Effector memory CD4-positive, alpha-beta T cell (primary cell): ENCODE measurements at regions not wholly inside any gene's neighbourhood (a gene's known extent, or its start where the extent isn't known, plus 50 kb on each side); places are given as distances from the start of the nearest gene placed in this dataset.
"Not testable (repeated sequence)": the region's sequence is repeated elsewhere in the genome, so short reads cannot be mapped to it uniquely, and the experiment has no call there.

Experiments
- DNase-seq, 3 donors: peaks; one replicate each; pipeline ENCODE4 v3.0.0-alpha.2; 2020
- H3K27ac ChIP-seq: 2 replicates; pipeline ENCODE4 v1.7.0; 2013; ENCODE audit warnings: mild to moderate bottlenecking, low read length, moderate library complexity; ENCODE audit not compliant: insufficient read depth, poor library complexity, severe bottlenecking
- H3K27me3 ChIP-seq: replicated peaks from 2 replicates; pipeline ENCODE4 v1.7.0; 2013; ENCODE audit warnings: mild to moderate bottlenecking, low read length; ENCODE audit not compliant: insufficient read depth, control insufficient read depth, poor library complexity, severe bottlenecking
- H3K36me3 ChIP-seq: 2 replicates; pipeline ENCODE4 v1.7.0; 2013; ENCODE audit warnings: mild to moderate bottlenecking, low read length, moderate library complexity; ENCODE audit not compliant: control insufficient read depth, insufficient read depth
- H3K4me1 ChIP-seq: 2 replicates; pipeline ENCODE4 v1.7.0; 2013; ENCODE audit warnings: low read length, mild to moderate bottlenecking; ENCODE audit not compliant: control insufficient read depth, insufficient read depth, poor library complexity, severe bottlenecking
- H3K4me3 ChIP-seq: 2 replicates; pipeline ENCODE4 v1.7.0; 2013; ENCODE audit warnings: low read length, low read depth, mild to moderate bottlenecking; ENCODE audit not compliant: insufficient read depth, poor library complexity, severe bottlenecking
- H3K9me3 ChIP-seq: 2 replicates; pipeline ENCODE4 v1.7.0; 2013; ENCODE audit warnings: mild to moderate bottlenecking, low read length, moderate library complexity; ENCODE audit not compliant: control insufficient read depth

DNA sequence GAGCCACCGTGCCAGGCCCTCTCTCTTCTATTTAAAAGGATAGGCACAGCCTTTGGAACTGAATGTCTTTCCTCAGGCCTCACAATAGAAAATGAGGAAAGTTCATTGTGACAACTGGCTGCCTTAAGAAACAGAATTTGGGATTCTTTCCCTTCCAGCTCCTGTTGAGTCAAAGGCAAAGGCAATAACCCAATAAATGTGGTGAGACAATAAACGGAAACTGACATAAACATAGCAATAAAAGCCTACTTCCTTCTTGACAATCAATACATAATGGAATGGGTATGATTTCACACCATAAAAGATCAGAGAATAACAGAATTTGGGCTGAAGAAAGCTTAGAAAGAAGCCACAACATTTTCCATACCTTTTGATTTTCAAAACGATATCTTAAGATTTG, 155.6 kb upstream of the KCTD7 start:
- not testable (repeated sequence) for H3K9me3 ChIP-seq, H3K27me3 ChIP-seq

DNA sequence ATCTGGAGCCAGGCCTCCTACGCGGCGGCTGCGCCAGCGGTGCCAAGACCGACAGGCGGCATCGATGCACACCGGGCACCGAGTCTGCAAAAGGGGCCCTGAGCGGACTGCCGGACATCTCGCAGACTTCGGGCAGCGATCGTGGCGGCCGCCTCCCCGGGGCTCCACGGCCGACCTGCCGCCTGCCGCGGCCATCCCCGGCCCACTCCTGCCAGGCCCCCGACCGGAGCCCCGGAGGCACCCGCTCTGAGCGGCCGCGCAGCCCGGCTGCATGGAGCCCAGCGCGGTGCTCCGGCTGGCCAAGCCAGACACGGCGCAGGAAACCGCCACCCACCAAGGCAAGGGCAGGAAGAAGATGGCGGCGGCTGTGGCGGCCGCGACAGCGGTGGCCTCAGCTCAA, 154.2 kb upstream of the KCTD7 start:
- Histone ChIP-seq H3K9me3 (no peaks in the 10 kb centered on the region), H3K36me3 (peaks cover 10% of the 10 kb centered on the region), H3K27me3 (no peaks in the 10 kb centered on the region), H3K4me3 (no peak overlapping the region), H3K4me1 (no peaks in the 10 kb centered on the region), H3K27ac (no peak overlapping the region)
- no peak for DNase-seq

More for the DNA sequence above, 155.6 kb upstream of the KCTD7 start:
- not testable (repeated sequence) for H3K4me1 ChIP-seq, DNase-seq, H3K27ac ChIP-seq, H3K36me3 ChIP-seq, H3K4me3 ChIP-seq

DNA sequence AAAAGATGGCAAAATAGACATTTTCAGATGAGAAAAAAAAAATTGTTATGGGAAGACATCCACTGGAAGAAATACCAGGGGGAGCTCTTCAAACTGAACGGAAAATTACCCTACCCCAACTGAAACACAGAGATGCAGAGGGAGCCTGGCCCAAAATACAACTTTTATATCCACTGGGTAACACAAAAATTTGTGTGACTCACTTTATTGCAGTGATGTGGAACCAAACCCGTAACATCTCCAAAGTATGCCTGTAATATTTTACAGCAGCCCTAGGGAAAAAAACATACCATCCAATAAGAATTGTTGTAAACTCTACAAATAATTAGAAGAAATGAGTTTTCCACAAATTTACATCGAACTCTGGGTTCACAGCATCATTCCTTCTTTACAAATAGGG, 152.6 kb upstream of the KCTD7 start:
- H3K27me3 ChIP-seq, H3K27ac ChIP-seq, H3K9me3 ChIP-seq, H3K4me3 ChIP-seq, H3K36me3 ChIP-seq, H3K4me1 ChIP-seq, DNase-seq: not testable (repeated sequence)

DNA sequence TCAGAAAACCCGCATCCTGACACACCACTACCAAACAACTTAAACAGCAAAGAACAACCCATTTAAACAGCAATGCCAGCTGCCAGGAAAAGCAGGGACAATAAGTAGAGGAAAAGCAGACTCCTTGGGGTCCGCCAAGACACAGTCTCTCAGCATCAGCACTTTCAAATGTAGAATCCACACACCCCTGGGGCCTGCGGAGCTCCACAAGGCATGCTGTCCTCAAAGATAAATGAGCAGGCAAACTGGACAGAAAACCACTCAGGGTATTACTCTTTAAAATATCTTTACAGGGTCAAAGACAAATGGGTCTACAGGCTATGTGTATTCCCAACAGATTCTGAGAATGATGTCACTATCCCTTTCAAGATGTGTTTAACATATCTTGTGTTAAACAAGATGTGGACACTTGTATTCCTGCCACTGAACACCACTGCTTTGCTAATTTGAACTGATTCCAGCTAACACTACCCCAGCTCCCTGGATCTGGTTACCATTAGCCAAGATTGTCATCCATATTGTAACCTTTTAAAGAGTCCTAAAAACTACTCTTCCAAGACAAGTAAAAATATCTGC, 150.8 kb upstream of the KCTD7 start:
- H3K4me3 ChIP-seq, H3K4me1 ChIP-seq, H3K27ac ChIP-seq, H3K9me3 ChIP-seq, DNase-seq, H3K27me3 ChIP-seq, H3K36me3 ChIP-seq: not testable (repeated sequence)

DNA sequence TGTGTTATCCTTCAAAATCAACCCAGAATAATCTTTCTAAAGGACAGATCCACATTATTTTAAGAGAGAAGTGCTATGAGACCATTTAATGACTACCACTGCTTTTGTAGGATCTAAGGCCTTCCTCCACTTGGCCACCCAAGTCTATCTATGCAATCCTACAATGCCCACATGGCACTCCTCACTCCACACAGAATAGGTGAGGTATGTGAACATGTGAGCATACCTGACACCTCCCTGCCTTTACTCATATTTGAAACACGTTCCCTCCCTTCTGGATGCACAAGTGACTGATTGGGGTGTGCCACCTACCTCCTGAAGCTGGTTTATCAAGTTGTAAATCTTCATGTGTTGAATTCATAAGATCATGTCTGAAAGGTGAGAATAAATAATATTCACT, 147.5 kb upstream of the KCTD7 start:
- H3K9me3 ChIP-seq, DNase-seq, H3K4me1 ChIP-seq, H3K27ac ChIP-seq, H3K27me3 ChIP-seq, H3K4me3 ChIP-seq, H3K36me3 ChIP-seq: not testable (repeated sequence)

DNA sequence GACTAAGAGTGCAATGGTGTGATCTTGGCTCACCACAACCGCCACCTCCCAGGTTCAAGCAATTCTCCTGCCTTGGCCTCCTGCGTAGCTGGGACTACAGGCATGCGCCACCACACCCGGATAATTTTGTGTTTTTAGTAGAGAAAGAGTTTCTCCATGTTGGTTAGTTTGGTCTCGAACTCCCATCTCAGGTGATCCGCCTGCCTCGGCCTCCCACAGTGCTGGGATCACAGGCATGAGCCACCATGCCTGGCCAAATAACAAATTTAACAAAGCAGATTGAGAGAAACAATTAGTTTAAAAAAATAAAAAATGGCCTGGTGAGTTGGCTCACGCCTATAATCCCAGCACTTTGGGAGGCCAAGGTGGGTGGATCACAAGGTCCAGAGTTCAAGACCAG, 139.6 kb upstream of the KCTD7 start:
- not testable (repeated sequence) for H3K27me3 ChIP-seq, H3K9me3 ChIP-seq, H3K4me3 ChIP-seq, H3K4me1 ChIP-seq, DNase-seq, H3K36me3 ChIP-seq, H3K27ac ChIP-seq

DNA sequence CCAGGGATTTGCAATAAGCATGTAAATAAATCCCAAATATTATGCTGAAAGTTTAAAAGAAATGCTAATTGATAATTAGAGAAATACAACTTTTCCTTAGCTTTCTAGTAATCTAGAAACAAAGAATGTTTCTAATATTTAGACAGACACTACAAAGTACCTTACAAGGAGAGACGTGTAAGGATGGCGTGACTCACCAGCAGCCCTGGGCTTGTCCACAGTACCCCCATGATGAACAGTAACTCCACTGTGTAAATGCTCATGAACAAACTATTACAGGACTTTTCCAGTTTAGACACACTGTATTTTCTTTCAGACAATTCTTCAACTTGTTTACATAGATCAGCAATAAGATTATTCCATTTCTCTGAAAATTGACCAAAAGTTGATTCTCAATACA, 138.9 kb upstream of the KCTD7 start:
- H3K4me1 ChIP-seq, H3K9me3 ChIP-seq, H3K36me3 ChIP-seq, H3K27ac ChIP-seq, DNase-seq, H3K27me3 ChIP-seq, H3K4me3 ChIP-seq: not testable (repeated sequence)

DNA sequence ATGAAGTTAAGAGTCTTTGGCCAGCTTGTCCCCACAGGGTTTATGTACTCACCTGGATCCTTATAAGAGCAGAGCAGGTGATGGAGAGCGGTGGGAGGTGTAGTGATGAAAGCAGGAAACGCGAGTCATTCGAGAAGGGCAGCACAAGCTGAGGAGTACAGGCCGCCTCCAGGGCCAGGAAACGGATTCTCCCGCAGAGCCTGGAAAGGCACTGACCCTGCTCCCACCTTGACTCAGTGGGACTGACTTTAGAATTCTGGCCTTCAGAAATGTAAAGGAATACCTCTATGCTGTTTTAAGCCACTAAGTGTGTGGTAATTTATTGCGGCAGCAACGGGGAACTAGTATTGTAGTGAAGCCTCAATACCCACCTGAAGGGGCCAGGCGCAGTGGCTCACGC, 137.7 kb upstream of the KCTD7 start:
- H3K4me3 ChIP-seq, H3K36me3 ChIP-seq, H3K9me3 ChIP-seq, H3K27me3 ChIP-seq, H3K27ac ChIP-seq, DNase-seq, H3K4me1 ChIP-seq: not testable (repeated sequence)

DNA sequence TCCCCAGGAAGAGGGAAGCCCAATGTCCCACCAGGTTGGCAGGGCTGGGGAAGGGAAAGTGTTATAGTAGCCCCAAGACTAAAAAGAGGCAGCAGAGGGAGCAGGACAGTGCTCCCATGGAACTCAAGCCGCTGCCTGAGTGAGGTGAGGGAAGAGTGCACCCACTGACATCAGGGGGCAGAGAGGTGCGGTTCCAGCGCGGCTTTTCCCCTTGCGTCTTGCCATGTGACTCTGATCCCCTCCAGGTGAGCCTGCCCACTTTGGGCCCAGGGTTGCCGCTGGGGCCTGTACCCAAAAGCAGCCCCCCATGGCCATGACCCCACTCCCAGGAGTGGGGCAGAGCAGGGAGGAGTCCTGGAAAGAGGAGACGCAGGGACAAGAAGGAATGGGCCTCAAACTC, 136.3 kb upstream of the KCTD7 start:
- not testable (repeated sequence) for H3K4me1 ChIP-seq, H3K36me3 ChIP-seq, H3K27ac ChIP-seq, DNase-seq, H3K9me3 ChIP-seq, H3K27me3 ChIP-seq
- H3K4me3 ChIP-seq = peak overlapping the region; percentile 82

DNA sequence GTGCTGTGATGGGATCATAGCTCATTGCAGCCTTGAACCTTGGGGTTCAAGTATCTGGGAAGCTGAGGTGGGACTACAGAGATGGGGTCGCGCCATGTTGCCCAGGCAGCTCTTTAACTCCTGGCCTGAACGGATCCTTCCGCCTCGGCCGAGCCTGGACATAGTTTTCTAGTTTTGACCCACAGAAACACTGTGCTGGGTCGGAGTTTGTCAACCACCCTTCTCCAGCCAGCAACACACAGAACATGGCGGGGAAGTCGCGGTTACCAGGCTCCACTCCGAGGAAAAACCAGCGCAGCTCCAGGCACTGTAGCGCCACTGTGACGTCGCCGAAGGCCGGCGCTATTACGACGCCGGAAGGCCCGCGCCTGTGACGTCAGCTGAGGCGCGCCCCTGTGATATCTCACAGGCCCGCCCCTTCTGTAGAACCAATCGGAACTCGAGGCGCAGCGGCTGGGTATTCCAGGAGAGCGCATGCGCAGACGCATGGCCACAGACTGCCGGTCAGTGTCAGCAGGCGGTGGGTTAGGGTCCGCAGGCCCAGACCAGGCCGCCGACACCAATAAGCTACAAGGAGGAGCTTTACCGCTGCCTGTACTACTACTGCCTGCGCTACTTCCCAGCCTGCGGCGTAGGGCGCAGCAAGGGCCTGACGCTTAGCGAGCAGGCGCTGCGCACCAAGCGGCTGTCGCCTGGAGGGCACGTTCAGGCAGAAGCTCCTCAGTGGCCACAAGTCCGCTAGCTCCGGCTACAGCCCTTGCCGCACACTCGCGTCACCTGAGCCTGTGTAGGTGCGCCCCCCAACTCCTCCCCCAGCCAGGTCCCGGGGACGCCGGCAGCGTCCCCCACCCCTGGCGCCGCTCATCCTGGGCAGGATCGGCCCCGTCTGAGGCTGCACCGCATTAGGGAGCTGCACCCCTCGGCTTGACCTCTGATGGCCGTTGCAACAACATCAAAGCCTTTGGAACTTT, 135.2 kb upstream of the KCTD7 start:
- peak; percentile 92 to 95 (median 93) for DNase-seq
- Histone ChIP-seq H3K4me1 (peaks cover 8% of the 10 kb centered on the region), H3K9me3 (no peaks in the 10 kb centered on the region), H3K36me3 (no peaks in the 10 kb centered on the region), H3K27ac (peak overlapping the region; percentile 95), H3K4me3 (peak overlapping the region; percentile 82), H3K27me3 (no peaks in the 10 kb centered on the region)
